Activated naive CD4-positive, alpha-beta T cell treated with anti-CD3 and anti-CD28 coated beads for 36 hours (primary cell): ENCODE measurements at regions not wholly inside any gene's neighbourhood (a gene's known extent, or its start where the extent isn't known, plus 50 kb on each side); places are given as distances from the start of the nearest gene placed in this dataset.
"Not testable (repeated sequence)": the region's sequence is repeated elsewhere in the genome, so short reads cannot be mapped to it uniquely, and the experiment has no call there.

Source experiments
- CTCF ChIA-PET: fragments of 350-600 bp; sonication (Branson Sonifier 250); formaldehyde crosslinking; loops from one replicate; lab custom pipeline; 2021; ENCODE audit warnings: antibody characterized with exemption; lab: Charles Lee
- DNase-seq: peaks from one replicate; pipeline ENCODE4 v3.0.0-alpha.2; 2020
- H3K27ac Mint-ChIP-seq: one replicate; pipeline ENCODE4 v1.8.0; 2021; ENCODE audit warnings: mild to moderate bottlenecking, mixed read lengths
- H3K27me3 Mint-ChIP-seq: one replicate; pipeline ENCODE4 v1.8.0; 2021; ENCODE audit warnings: low read depth, mixed read lengths
- H3K36me3 Mint-ChIP-seq: one replicate; pipeline ENCODE4 v1.8.0; 2021; ENCODE audit warnings: low read depth, mixed read lengths
- H3K4me1 Mint-ChIP-seq: one replicate; pipeline ENCODE4 v1.8.0; 2021; ENCODE audit warnings: low read depth, mixed read lengths
- H3K4me3 Mint-ChIP-seq: one replicate; pipeline ENCODE4 v1.8.0; 2021; ENCODE audit warnings: mild to moderate bottlenecking, moderate library complexity, mixed read lengths
- H3K9me3 Mint-ChIP-seq: one replicate; pipeline ENCODE4 v1.8.0; 2021; ENCODE audit warnings: mixed read lengths
- intact Hi-C: fragments of 100-400 bp; cut with micrococcal nuclease; formaldehyde crosslinking; loops from one replicate; pipeline ENCODE4 v1.15.1; 2023

DNA sequence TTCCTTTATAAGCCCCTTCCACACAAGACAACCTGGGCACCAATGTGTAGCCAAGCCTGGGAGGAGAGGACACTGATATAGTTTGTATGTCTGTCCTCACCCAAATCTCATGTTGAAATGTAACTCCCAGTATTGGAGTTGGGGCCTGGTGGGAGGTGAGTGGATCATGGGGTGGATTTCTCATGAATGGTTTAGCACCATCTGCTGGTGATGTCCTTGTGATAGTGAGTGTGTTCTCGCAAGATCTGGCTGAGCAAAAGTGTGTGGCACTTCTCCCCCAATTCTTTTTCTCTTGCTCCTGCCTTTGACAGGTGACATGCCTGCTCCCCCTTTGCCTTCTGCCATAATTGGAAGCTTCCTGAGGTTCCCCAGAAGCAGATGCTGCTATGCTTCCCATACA lies 135.8 kb downstream of the USP31 start:
- Mint-ChIP-seq H3K4me1 (peaks cover 3% of the 10 kb centered on the region), H3K27ac (no peak overlapping the region), H3K9me3 (no peaks in the 10 kb centered on the region), H3K36me3 (no peaks in the 10 kb centered on the region), H3K27me3 (peaks cover 6% of the 10 kb centered on the region), H3K4me3 (no peak overlapping the region)
- no peak for DNase-seq
- intact Hi-C loops, result no loop called here
- CTCF ChIA-PET, result interaction anchor here (0.9 kb wide), 1 partner anchor 65 kb away, joined by 3 read pairs; no protein-coding TSS in a partner anchor

- no peaks in the 10 kb centered on the region for H3K9me3 Mint-ChIP-seq
- CTCF ChIA-PET, result no interaction called here
Observed at GRCh38 chr16:23009075-23009474, 140.2 kb downstream of the USP31 start.

DNA sequence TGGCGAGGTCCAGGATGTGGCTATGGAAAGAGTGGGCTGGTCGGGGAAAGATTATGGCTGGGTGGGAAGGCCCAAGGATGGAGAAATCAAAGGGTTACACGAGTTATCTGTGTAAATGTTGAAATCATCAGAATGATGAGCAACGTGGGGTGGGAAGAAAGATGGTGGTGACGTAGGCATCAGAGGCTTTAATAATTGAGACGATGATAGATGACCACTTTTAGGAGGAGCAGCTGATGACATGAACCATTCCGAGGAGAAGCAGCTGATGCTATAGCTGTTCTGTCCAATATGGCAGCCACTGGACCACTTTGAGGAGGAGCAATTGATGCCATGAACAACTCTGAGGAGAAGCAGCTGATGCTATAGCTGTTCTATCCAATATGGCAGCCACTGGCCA lies 141.2 kb downstream of the USP31 start:
- Mint-ChIP-seq H3K27ac (no peak overlapping the region), H3K36me3 (no peaks in the 10 kb centered on the region), H3K9me3 (no peaks in the 10 kb centered on the region), H3K4me1 (no peaks in the 10 kb centered on the region), H3K4me3 (no peak overlapping the region), H3K27me3 (peaks cover 21% of the 10 kb centered on the region)
- no peak for DNase-seq
- intact Hi-C loops, result no loop called here
- CTCF ChIA-PET, result no interaction called here

More at GRCh38 chr16:23009075-23009474, 140.2 kb downstream of the USP31 start:
- intact Hi-C loops, result no loop called here
- H3K27ac Mint-ChIP-seq, result no peak overlapping the region
- H3K36me3 Mint-ChIP-seq, result no peaks in the 10 kb centered on the region
- H3K4me3 Mint-ChIP-seq, result no peak overlapping the region
- H3K27me3 Mint-ChIP-seq, result peaks cover 21% of the 10 kb centered on the region
- no peak for DNase-seq
- no peaks in the 10 kb centered on the region for H3K4me1 Mint-ChIP-seq

DNA sequence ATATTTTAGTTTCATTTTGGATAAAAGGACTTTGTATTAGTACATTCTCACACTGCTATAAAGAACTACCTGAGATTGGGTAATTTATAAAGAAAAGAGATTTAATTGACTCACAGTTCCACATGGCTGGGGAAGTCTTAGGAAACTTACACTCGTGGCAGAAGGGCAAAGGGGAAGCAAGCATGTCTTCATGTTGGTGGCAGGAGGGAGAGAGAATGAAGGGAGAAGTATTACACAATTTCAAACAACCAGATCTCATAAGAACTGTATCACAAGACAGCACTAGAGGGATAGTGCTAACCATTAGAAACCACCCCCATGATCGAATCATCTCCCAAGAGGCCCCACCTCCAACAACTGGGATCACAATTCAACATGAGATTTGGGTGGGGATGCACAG lies 142.9 kb downstream of the USP31 start:
- intact Hi-C loops, result no loop called here
- H3K9me3 Mint-ChIP-seq, result no peaks in the 10 kb centered on the region
- no peak overlapping the region for H3K4me3 Mint-ChIP-seq
- no peaks in the 10 kb centered on the region for H3K36me3 Mint-ChIP-seq
- H3K27me3 Mint-ChIP-seq, result peaks cover 24% of the 10 kb centered on the region
- H3K4me1 Mint-ChIP-seq, result no peaks in the 10 kb centered on the region
- no peak for DNase-seq
- no peak overlapping the region for H3K27ac Mint-ChIP-seq
- CTCF ChIA-PET, result no interaction called here

DNA sequence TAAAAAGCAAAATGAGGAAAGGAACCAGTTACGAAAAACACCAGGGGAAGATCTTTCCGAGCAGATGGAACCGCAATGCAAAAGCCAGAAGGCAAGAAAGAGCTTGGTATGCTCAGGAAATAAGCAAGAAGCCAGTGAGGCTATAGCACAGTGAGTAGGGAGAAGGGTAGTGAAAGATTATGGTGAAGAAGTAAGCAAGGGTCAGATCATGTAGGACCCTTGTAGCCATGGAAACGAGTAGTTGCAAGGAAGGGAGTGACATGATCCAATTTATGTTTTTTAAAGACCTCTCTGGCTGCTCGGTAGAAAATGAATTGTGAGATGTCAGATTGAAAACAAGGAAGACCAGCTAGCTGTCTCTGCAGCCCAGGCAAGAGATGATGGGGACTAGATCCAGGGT lies 143.3 kb downstream of the USP31 start:
- CTCF ChIA-PET, result no interaction called here
- no peak overlapping the region for H3K27ac Mint-ChIP-seq
- no peak overlapping the region for H3K4me3 Mint-ChIP-seq
- no peak for DNase-seq
- no peaks in the 10 kb centered on the region for H3K9me3 Mint-ChIP-seq
- no peaks in the 10 kb centered on the region for H3K36me3 Mint-ChIP-seq
- no peaks in the 10 kb centered on the region for H3K4me1 Mint-ChIP-seq
- intact Hi-C loops, result no loop called here
- peaks cover 24% of the 10 kb centered on the region for H3K27me3 Mint-ChIP-seq

- no peak for DNase-seq
- CTCF ChIA-PET, result no interaction called here
- H3K27me3 Mint-ChIP-seq, result peaks cover 17% of the 10 kb centered on the region
- no peaks in the 10 kb centered on the region for H3K4me1 Mint-ChIP-seq
- H3K27ac Mint-ChIP-seq, result no peak overlapping the region
- H3K36me3 Mint-ChIP-seq, result no peaks in the 10 kb centered on the region
- intact Hi-C loops, result no loop called here
- H3K4me3 Mint-ChIP-seq, result no peak overlapping the region
- peaks cover 8% of the 10 kb centered on the region for H3K9me3 Mint-ChIP-seq
Observed at GRCh38 chr16:22989598-22989997, 159.7 kb downstream of the USP31 start.

GRCh38 chr16:22983614-22984013 lies 165.6 kb downstream of the USP31 start:
- CTCF ChIA-PET, result no interaction called here
- Mint-ChIP-seq H3K4me1 (no peaks in the 10 kb centered on the region), H3K27me3 (peaks cover 12% of the 10 kb centered on the region), H3K9me3 (peaks cover 25% of the 10 kb centered on the region), H3K36me3 (no peaks in the 10 kb centered on the region), H3K27ac (no peak overlapping the region), H3K4me3 (no peak overlapping the region)
- no peak for DNase-seq
- intact Hi-C loops, result no loop called here

DNA sequence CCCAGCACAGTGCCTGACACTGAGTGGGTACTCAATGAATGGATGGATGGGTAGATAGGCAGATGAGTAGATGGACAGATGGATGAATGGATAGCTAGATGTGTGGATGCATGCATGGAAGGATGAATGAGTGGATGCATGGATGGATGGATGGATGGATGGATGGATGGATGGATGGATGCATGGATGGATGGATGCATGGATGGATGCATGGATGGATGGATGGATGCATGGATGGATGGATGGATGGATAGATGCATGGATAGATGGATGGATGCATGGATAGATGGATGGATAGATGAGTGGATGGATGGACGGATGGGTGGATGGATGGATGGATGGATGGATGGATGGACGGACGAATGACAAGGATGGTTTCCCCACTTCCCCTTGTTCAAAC lies 166.6 kb downstream of the HS3ST2 start:
- H3K27ac Mint-ChIP-seq, H3K36me3 Mint-ChIP-seq, intact Hi-C loops, H3K4me1 Mint-ChIP-seq, DNase-seq, H3K4me3 Mint-ChIP-seq, CTCF ChIA-PET: not testable (repeated sequence)
- H3K9me3 Mint-ChIP-seq, result peaks cover 18% of the 10 kb centered on the region
- H3K27me3 Mint-ChIP-seq, result peaks cover 12% of the 10 kb centered on the region

- peaks cover 12% of the 10 kb centered on the region for H3K9me3 Mint-ChIP-seq
- no peak for DNase-seq
- intact Hi-C loops, result no loop called here
- no peak overlapping the region for H3K27ac Mint-ChIP-seq
- no peak overlapping the region for H3K4me3 Mint-ChIP-seq
- no peaks in the 10 kb centered on the region for H3K36me3 Mint-ChIP-seq
- CTCF ChIA-PET, result no interaction called here
- H3K27me3 Mint-ChIP-seq, result peaks cover 14% of the 10 kb centered on the region
- H3K4me1 Mint-ChIP-seq, result no peaks in the 10 kb centered on the region
Observed at GRCh38 chr16:22979038-22979437, 165.1 kb downstream of the HS3ST2 start.

DNA sequence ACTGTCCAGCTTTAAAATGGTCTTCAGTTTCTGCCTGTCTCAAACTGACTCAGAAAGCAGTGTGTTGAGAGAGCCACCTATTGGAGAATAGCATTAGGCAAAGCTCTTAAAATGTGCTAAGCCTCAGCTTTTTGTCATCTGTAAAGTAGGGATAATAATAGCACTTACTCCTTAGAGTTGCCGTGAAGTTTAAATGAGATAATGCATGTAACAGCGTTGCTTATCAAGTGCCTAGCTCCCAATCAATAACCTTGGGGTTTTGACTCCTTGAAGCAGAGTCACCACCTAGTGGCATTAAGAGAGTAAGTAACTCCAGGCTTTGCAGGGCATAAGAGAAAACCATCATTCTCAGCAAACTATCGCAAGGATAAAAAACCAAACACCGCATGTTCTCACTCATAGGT lies 163.3 kb downstream of the HS3ST2 start:
- H3K36me3 Mint-ChIP-seq, result no peaks in the 10 kb centered on the region
- intact Hi-C loops, result no loop called here
- peaks cover 18% of the 10 kb centered on the region for H3K27me3 Mint-ChIP-seq
- DNase-seq, result no peak
- peaks cover 1% of the 10 kb centered on the region for H3K9me3 Mint-ChIP-seq
- no peak overlapping the region for H3K27ac Mint-ChIP-seq
- H3K4me1 Mint-ChIP-seq, result no peaks in the 10 kb centered on the region
- CTCF ChIA-PET, result interaction anchor here (0.8 to 1.5 kb wide), 2 partner anchors 32 to 83 kb away, joined by 3 read pairs; no protein-coding TSS in a partner anchor
- H3K4me3 Mint-ChIP-seq, result no peak overlapping the region

GRCh38 chr16:22973522-22973921 lies 159.6 kb downstream of the HS3ST2 start:
- Mint-ChIP-seq H3K27ac (no peak overlapping the region), H3K9me3 (no peaks in the 10 kb centered on the region), H3K27me3 (peaks cover 23% of the 10 kb centered on the region), H3K4me3 (no peak overlapping the region), H3K36me3 (no peaks in the 10 kb centered on the region), H3K4me1 (no peaks in the 10 kb centered on the region)
- DNase-seq, result no peak
- intact Hi-C loops, result no loop called here
- CTCF ChIA-PET, result no interaction called here

- no peaks in the 10 kb centered on the region for H3K4me1 Mint-ChIP-seq
- CTCF ChIA-PET, result no interaction called here
- intact Hi-C loops, result no loop called here
- peaks cover 22% of the 10 kb centered on the region for H3K27me3 Mint-ChIP-seq
- no peaks in the 10 kb centered on the region for H3K9me3 Mint-ChIP-seq
- no peak overlapping the region for H3K27ac Mint-ChIP-seq
- H3K4me3 Mint-ChIP-seq, result no peak overlapping the region
- DNase-seq, result no peak
- no peaks in the 10 kb centered on the region for H3K36me3 Mint-ChIP-seq
Observed at GRCh38 chr16:22971346-22971924, 157.5 kb downstream of the HS3ST2 start.

DNA sequence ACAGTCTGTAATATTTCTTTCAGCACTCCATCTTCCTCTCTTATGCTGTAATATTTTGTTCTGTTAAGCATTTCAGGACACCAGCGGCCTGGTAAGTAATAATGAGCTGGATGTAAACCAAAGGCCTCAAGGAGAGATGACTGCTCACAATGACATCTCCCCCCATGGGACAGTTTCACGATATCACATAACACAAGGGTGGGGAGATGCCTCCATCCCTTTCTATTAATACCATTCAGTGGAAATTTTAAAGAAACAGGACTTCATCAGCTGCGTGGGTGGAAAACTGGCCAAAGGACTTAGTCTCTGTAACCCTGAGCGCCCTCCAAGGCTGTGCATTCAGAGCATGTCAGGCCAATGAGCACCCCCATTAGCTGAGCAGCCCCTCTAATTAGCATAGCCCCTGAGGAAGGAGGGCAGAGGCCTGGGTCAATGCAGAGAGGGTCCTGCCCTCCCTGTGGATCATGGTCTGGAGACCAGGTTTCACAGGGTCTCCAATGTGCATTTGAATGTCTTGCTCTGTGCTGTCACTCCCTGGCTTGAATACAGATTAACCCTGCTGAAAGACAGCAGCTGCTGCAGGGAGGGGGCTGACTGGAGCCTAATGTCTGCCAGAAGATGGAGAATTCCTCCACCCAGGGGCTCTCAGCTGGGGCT lies 156.4 kb downstream of the HS3ST2 start:
- CTCF ChIA-PET, result no interaction called here
- no peak overlapping the region for H3K27ac Mint-ChIP-seq
- no peaks in the 10 kb centered on the region for H3K4me1 Mint-ChIP-seq
- H3K27me3 Mint-ChIP-seq, result peaks cover 24% of the 10 kb centered on the region
- H3K36me3 Mint-ChIP-seq, result no peaks in the 10 kb centered on the region
- intact Hi-C loops, result no loop called here
- no peaks in the 10 kb centered on the region for H3K9me3 Mint-ChIP-seq
- no peak overlapping the region for H3K4me3 Mint-ChIP-seq
- no peak for DNase-seq
